ENCODE measurements at regions not wholly inside any gene's neighbourhood (a gene's known extent, or its start where the extent isn't known, plus 50 kb on each side); places are given as distances from the start of the nearest gene placed in this dataset.

DNA sequence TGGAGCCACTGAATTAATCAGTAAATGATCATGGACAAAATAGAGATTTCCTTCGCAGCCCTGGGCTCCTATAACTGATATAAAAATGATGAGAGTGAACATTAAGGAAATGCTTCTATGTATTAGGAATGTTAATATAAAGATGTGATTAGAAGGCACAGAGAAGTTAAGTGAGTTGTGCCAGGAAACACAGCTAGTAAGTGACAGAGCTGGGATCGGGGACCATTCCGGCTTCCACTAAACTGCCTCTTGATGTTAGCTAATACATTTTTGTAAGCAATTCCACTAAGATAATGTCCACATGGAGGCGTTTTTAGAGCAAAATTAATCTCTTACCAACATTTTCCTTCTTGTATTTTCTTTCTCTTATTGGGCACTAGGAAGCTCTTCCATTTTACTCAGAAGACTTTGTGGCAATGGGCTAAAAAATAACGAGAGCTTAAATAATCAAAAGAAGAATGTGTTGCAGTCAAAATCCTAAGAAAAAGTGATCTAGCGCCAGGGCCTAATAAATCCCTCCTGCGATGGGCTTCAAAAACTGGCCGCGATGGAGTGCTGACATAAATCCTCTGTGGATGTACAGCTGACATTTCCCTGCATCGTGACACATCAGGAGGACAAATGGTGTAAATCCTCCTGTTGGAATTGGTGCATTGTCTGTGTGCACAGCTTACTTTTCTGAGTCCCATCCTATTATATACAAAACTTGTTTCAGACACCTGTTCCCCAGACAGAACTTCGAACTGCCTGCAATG is 326.1 kb upstream of the MAF start:
- TF ChIP-seq, protein P1, sequence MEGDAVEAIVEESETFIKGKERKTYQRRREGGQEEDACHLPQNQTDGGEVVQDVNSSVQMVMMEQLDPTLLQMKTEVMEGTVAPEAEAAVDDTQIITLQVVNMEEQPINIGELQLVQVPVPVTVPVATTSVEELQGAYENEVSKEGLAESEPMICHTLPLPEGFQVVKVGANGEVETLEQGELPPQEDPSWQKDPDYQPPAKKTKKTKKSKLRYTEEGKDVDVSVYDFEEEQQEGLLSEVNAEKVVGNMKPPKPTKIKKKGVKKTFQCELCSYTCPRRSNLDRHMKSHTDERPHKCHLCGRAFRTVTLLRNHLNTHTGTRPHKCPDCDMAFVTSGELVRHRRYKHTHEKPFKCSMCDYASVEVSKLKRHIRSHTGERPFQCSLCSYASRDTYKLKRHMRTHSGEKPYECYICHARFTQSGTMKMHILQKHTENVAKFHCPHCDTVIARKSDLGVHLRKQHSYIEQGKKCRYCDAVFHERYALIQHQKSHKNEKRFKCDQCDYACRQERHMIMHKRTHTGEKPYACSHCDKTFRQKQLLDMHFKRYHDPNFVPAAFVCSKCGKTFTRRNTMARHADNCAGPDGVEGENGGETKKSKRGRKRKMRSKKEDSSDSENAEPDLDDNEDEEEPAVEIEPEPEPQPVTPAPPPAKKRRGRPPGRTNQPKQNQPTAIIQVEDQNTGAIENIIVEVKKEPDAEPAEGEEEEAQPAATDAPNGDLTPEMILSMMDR (conservative IDR thresholded peaks at IDR 0.05; ENCODE audit: low read depth, low read length) = no peak
- TF ChIP-seq EZH2 (IDR thresholded peaks at IDR 0.05; ENCODE audit: low read length, unreplicated experiment) (no peak), EZH2phosphoT487 (IDR thresholded peaks at IDR 0.05; ENCODE audit: borderline replicate concordance, low read length) (no peak)

Measured in PC-3 (cell line).